ENCODE measurements at regions not wholly inside any gene's neighbourhood (a gene's known extent, or its start where the extent isn't known, plus 50 kb on each side); places are given as distances from the start of the nearest gene placed in this dataset.

- Histone ChIP-seq H3K27ac (ENCODE audit: insufficient read length, low read depth, low read length) (no peak overlapping the region), H2BK20ac (ENCODE audit: low read depth, low read length, poor library complexity, severe bottlenecking) (no peak overlapping the region), H3K14ac (ENCODE audit: insufficient read depth, low read length) (no peak overlapping the region), H3T11ph (ENCODE audit: low read length) (no peak overlapping the region), H3K9ac (ENCODE audit: extremely low read depth, insufficient read length, low read length) (no peak overlapping the region), H3K56ac (ENCODE audit: insufficient read length, low read depth, low read length) (no peak overlapping the region), H2BK120ac (ENCODE audit: low read depth, low read length, poor library complexity, severe bottlenecking) (no peak overlapping the region), H2AFZ (ENCODE audit: low read length) (no peak overlapping the region), H4K8ac (replicated peaks; ENCODE audit: insufficient read length, low read depth, low read length) (no peak overlapping the region), H2BK5ac (ENCODE audit: insufficient read length, low read length) (no peak overlapping the region), H3K9me3 (ENCODE audit: control insufficient read depth, low read depth, low read length) (no peaks in the 10 kb centered on the region), H3K79me1 (ENCODE audit: insufficient read depth, low read depth, low read length, poor library complexity, severe bottlenecking) (no peaks in the 10 kb centered on the region), H3K27me3 (ENCODE audit: insufficient read depth, low read length) (no peaks in the 10 kb centered on the region; the same call in 1 of the 2 replicates), H3K4me2 (ENCODE audit: insufficient read depth, insufficient read length, low read length) (no peak overlapping the region), H3K4ac (ENCODE audit: low read depth, low read length) (no peak overlapping the region), H2AK5ac (ENCODE audit: insufficient read length, low read length) (no peak overlapping the region), H4K20me1 (ENCODE audit: control insufficient read depth, insufficient read depth, insufficient read length) (no peaks in the 10 kb centered on the region), H4K5ac (ENCODE audit: insufficient read length, low read depth, low read length) (no peak overlapping the region), H3K23ac (ENCODE audit: insufficient read length, low read depth, low read length) (no peak overlapping the region), H4K91ac (ENCODE audit: insufficient read length, low read depth, low read length) (no peak overlapping the region), H3K4me1 (ENCODE audit: insufficient read depth, low read length) (peaks cover 2% of the 10 kb centered on the region; the same call in 1 of the 2 replicates), H3K23me2 (ENCODE audit: insufficient read length, low read depth, low read length, poor library complexity, severe bottlenecking) (no peaks in the 10 kb centered on the region), H3K79me2 (ENCODE audit: insufficient read depth, low read length) (no peaks in the 10 kb centered on the region), H2BK15ac (ENCODE audit: low read depth, low read length) (no peak overlapping the region), H3K18ac (ENCODE audit: insufficient read length, low read depth, low read length) (no peak overlapping the region), H2BK12ac (ENCODE audit: insufficient read length, low read depth, low read length) (no peak overlapping the region)
- no peak overlapping the region for H3K4me3 Mint-ChIP-seq
- no peak for DNase-seq
- H3K9me3 Mint-ChIP-seq: peaks cover 7 to 20% of the 10 kb centered on the region in 2 experiments
- H3K4me1 Mint-ChIP-seq: peaks cover 5 to 6% of the 10 kb centered on the region in 2 experiments
- no peaks in the 10 kb centered on the region; a peak in 1 of 7 replicates for H3K36me3 Mint-ChIP-seq (ENCODE audit: insufficient read depth in 1 of 3, low read depth in 3 of 3)
- TF ChIP-seq, protein P1, sequence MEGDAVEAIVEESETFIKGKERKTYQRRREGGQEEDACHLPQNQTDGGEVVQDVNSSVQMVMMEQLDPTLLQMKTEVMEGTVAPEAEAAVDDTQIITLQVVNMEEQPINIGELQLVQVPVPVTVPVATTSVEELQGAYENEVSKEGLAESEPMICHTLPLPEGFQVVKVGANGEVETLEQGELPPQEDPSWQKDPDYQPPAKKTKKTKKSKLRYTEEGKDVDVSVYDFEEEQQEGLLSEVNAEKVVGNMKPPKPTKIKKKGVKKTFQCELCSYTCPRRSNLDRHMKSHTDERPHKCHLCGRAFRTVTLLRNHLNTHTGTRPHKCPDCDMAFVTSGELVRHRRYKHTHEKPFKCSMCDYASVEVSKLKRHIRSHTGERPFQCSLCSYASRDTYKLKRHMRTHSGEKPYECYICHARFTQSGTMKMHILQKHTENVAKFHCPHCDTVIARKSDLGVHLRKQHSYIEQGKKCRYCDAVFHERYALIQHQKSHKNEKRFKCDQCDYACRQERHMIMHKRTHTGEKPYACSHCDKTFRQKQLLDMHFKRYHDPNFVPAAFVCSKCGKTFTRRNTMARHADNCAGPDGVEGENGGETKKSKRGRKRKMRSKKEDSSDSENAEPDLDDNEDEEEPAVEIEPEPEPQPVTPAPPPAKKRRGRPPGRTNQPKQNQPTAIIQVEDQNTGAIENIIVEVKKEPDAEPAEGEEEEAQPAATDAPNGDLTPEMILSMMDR (conservative IDR thresholded peaks at IDR 0.05): no peak
- no peak overlapping the region for H3K27ac Mint-ChIP-seq
- H3K27me3 Mint-ChIP-seq (ENCODE audit: low read depth): peaks cover 21% of the 10 kb centered on the region
Measured at GRCh38 chr5:9932770-9933169, 302.6 kb upstream of the TAS2R1 start.
